ENCODE measurements at regions not wholly inside any gene's neighbourhood (a gene's known extent, or its start where the extent isn't known, plus 50 kb on each side); places are given as distances from the start of the nearest gene placed in this dataset.

DNA sequence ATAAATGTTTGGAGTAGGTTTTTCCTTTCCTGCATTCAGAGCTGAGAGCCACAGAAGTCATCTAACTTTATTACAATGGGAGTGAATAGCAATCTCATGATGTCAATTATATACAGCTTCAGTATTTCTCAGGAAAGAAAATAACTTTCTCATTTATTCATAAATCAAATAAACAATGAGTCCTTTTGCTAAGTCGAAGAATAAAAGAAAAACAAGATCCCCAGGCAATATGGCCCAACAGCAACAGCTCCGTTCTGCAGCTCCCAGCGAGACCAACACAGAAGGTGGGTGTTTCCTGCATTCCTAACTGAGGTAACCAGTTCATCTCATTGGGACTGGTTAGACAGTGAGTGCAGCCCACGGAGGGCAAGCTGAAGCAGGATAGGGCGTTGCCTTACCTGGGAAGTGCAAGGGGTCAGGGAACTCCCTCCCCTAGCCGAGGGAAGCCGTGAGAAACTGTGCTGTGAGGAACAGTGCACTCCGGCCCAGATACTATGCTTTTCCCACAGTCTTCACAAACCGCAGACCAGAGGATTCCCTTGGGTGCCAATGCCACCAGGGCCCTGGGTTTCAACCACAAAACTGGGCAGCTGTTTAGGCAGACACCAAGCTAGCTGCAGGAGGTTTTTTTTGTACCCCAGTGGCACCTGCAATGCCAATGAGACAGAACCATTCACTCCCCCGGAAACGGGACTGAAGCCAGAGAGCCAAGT is 128.2 kb downstream of the SLITRK1 start:
- Histone ChIP-seq H3K27ac (no peak overlapping the region), H3K36me3 (no peaks in the 10 kb centered on the region), H3K27me3 (no peaks in the 10 kb centered on the region), H3K4me3 (no peak overlapping the region), H3K4me1 (no peaks in the 10 kb centered on the region), H3K9me3 (no peaks in the 10 kb centered on the region), H3K9ac (ENCODE audit: low read depth in 2 of 2, low read length in 2 of 2) (no peak overlapping the region)
- DNase-seq = no peak
- intact Hi-C loops (cut with DNase I) = no loop called here
- no peak for TF ChIP-seq CTCF (IDR thresholded peaks at IDR 0.05)

- Histone ChIP-seq H3K4me3 (no peak overlapping the region), H3K9me3 (no peaks in the 10 kb centered on the region), H3K4me1 (no peaks in the 10 kb centered on the region), H3K36me3 (no peaks in the 10 kb centered on the region), H3K27ac (no peak overlapping the region), H3K27me3 (no peaks in the 10 kb centered on the region), H3K9ac (ENCODE audit: low read depth in 2 of 2, low read length in 2 of 2) (no peak overlapping the region)
- no peak for DNase-seq
- intact Hi-C loops (cut with DNase I) = no loop called here
- no peak for TF ChIP-seq CTCF (IDR thresholded peaks at IDR 0.05)
Measured at GRCh38 chr13:83752141-83752540, 130.1 kb downstream of the SLITRK1 start.

- no peak overlapping the region for H3K27ac ChIP-seq
- TF ChIP-seq CTCF (IDR thresholded peaks at IDR 0.05) = no peak
- H3K9me3 ChIP-seq = no peaks in the 10 kb centered on the region
- no peaks in the 10 kb centered on the region for H3K36me3 ChIP-seq
- no peak for DNase-seq
- H3K27me3 ChIP-seq = no peaks in the 10 kb centered on the region
- intact Hi-C loops (cut with DNase I) = no loop called here
- no peaks in the 10 kb centered on the region for H3K4me1 ChIP-seq
- H3K4me3 ChIP-seq = no peak overlapping the region
- no peak overlapping the region for H3K9ac ChIP-seq (ENCODE audit: low read depth in 2 of 2, low read length in 2 of 2)
Measured at GRCh38 chr13:83740622-83741021, 141.7 kb downstream of the SLITRK1 start.

DNA sequence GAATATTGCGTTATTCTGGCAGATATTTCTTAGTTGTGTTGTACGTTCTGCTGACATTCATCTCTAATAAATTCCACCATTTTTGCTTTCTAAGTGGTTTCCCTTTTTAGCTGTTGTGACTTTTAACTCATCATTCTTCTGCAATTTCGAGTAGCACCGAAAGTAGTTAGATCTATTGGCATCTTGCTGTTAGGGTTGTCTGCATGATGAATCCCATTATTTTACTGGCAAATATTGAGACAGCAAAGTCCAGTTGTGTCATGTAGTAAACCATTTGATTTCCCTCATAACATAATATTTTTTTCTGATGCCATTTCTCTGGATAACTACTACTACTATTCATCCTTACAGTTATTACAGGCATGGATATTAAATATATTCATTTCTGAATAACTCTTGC is 143.9 kb downstream of the SLITRK1 start:
- Histone ChIP-seq H3K27ac (no peak overlapping the region), H3K36me3 (no peaks in the 10 kb centered on the region), H3K9me3 (no peaks in the 10 kb centered on the region), H3K4me3 (no peak overlapping the region), H3K27me3 (no peaks in the 10 kb centered on the region), H3K9ac (ENCODE audit: low read depth in 2 of 2, low read length in 2 of 2) (no peak overlapping the region), H3K4me1 (no peaks in the 10 kb centered on the region)
- intact Hi-C loops (cut with DNase I) = no loop called here
- no peak for TF ChIP-seq CTCF (IDR thresholded peaks at IDR 0.05)
- DNase-seq = no peak

DNA sequence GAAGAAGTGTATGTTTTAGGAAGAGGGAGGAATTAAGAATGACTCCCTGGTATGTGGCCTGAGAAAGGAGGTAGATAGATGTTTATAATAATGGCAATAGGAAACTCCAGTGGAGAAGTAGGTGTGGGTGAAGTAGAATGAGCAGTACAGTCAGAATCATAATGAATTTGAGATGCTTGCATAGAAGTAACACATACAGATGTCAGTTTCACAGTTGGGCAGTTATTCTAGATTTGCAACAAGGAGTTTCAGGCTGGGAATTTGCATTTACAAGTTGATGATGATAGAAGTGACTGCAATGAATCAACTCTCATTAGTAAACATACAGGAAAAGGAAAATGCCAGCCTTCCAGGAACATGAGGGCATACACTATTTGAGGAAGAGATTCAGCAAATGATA is 149.0 kb downstream of the SLITRK1 start:
- intact Hi-C loops (cut with DNase I) = no loop called here
- H3K36me3 ChIP-seq = no peaks in the 10 kb centered on the region

More for the DNA sequence above, 149.0 kb downstream of the SLITRK1 start:
- H3K9me3 ChIP-seq = no peaks in the 10 kb centered on the region
- no peaks in the 10 kb centered on the region for H3K4me1 ChIP-seq
- no peaks in the 10 kb centered on the region for H3K27me3 ChIP-seq
- no peak overlapping the region for H3K27ac ChIP-seq
- TF ChIP-seq CTCF (IDR thresholded peaks at IDR 0.05) = no peak
- DNase-seq = no peak
- H3K9ac ChIP-seq (ENCODE audit: low read depth in 2 of 2, low read length in 2 of 2) = no peak overlapping the region
- no peak overlapping the region for H3K4me3 ChIP-seq

Data from colonic mucosa (tissue), 4 donors.